C1 segment of cervical spinal cord (tissue), 14 donors: ENCODE measurements at regions not wholly inside any gene's neighbourhood (a gene's known extent, or its start where the extent isn't known, plus 50 kb on each side); places are given as distances from the start of the nearest gene placed in this dataset.
"Not testable (repeated sequence)": the region's sequence is repeated elsewhere in the genome, so short reads cannot be mapped to it uniquely, and the experiment has no call there.

Experiments
- DNase-seq, 14 donors: peaks; one replicate each; lab custom pipeline; 2025; lab: John Stamatoyannopoulos, UW

- not testable (repeated sequence) for DNase-seq
These were observed 109.7 kb upstream of the ZNG1E start for GRCh38 chr9:65566018-65566417.

DNA sequence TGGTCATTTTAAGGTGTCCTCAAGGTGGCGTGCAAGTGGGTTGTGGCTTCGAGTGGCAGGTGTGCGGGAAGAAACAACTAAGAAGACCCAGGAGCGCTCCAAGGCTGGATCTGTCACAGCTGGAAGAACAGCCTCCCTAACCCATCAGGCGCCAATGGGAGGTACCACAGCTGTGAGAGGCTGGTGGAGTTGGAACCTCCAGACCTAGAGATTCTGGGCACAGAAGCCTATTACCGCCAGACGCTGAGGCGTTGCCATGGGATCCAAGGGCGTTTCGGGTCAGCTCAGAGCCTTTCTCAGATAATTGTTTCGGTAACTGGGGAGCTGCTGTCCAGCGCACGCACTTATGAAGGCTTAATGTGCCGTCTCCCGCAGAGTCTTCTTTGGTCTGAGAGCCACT lies 156.7 kb upstream of the ZNG1E start:
- not testable (repeated sequence) for DNase-seq

GRCh38 chr9:65514465-65514864 lies 161.3 kb upstream of the ZNG1E start:
- not testable (repeated sequence) for DNase-seq

- DNase-seq, result not testable (repeated sequence)
These were observed 167.8 kb upstream of the ZNG1E start for GRCh38 chr9:65507897-65508296.

DNA sequence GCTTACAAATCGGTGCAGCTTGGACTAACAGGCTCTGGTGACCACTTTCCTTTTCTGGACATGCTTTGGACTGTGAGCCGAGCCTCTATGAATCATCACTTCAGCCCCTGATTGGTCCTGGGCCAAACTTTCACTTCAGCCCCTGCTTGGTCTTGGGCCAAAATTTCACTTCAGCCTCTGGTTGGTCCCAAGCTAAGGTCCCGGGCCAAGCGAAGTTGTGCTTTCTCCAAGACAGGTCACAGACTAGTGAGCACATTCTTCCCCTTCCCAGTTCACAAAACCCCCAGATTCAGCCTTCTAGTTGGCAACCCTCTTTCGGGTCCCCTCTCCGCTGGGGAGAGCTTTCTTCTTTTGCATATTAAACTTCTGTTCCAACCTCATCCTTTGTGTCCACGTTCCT lies 171.0 kb upstream of the ZNG1E start:
- not testable (repeated sequence) for DNase-seq

GRCh38 chr9:65503696-65504095 lies 172.0 kb upstream of the ZNG1E start:
- DNase-seq, result not testable (repeated sequence)

DNA sequence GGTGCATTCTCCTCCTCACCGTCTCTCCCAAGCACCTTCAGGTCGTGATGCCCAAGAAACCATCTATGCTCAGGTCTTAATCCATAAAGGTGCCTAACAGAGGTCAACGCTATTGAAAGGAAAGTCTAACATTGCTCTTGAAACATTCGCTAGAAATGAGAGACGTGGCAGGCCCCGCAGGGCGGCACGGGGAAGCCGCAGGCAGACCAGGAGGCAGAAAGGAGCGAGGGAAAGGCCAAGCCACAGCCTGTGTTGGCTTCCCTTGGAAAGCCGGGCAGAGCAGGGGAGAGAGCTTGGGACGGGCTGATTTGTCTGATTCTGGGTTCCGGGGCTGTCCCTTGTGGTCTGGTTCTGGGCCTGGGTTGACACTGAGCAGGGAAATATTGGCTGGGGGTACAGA lies 192.8 kb upstream of the ZNG1E start:
- not testable (repeated sequence) for DNase-seq

DNA sequence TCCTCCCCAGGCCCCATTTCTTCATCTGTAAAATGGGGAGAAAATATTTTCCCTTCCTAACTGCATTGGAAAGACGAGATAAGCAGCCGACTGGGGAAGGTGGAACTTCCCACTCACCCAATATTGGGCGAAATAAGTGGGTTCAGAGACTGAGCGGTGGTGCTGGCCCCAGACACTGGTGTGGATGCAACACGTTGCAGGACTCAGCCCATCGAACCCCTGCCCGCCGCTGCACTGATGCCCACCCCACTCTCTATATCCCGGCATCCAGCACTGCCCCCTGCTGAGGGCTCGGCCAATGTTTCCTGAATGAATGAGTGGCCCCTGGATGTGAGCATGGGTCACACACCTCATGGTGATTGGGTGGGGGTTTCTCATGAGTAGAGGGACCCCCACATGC lies 194.4 kb upstream of the ZNG1E start:
- DNase-seq, result not testable (repeated sequence)

DNA sequence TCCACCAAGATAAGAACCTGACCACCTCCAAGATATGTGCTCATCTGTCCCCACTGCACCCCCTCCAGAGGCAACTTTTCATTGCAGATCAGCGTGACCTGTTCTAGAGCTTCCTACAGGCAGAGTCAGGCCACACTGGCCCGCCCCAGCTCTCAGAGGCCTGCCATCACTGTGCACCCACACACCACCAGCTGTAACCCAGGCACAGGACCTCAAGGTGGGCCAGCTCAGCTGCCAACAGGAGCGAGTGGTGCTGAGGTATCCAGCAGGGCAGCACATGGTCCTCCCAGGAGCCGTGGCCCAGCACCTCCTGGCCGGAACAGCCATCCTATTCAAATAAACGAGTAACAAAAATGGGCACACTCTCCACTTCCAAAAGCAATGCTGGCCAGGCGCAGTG lies 189.9 kb upstream of the FOXD4L5 start:
- not testable (repeated sequence) for DNase-seq

- not testable (repeated sequence) for DNase-seq
These were observed 188.2 kb upstream of the FOXD4L5 start for GRCh38 chr9:65473059-65473822.

GRCh38 chr9:65471106-65471505 lies 186.1 kb upstream of the FOXD4L5 start:
- DNase-seq, result not testable (repeated sequence)

GRCh38 chr9:65466911-65467734 lies 182.1 kb upstream of the FOXD4L5 start:
- DNase-seq, result not testable (repeated sequence)

DNA sequence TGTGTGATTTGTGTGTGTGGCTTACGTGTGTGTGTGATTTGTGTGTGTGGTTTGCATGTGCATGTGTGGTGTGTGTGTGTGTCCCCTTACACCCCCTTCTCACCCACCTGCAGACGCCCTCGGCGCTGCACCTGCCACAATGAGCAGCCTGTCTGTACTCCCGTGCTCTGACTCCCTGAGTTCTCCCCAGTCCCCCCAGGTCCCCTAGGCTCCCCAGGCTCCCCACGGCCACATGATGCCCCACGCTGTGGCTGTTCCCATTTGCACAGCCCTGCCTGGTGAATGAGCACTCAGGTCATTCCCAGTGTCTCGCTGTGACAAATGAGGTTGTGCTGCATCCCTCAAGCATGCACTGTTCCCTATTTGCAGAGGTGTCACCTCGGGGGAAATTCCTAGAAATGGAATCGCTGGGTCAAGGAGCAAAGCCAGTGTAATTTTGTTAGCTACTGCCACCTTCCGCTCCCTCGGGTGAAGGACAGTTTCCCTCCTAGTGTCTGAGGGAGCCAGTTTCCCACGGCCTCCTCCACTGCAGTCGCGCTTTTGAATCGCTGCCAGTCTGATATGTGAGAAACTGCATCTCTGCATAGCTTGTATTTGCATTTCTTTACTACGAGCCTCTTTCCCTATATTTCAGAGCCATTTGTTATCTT lies 180.4 kb upstream of the FOXD4L5 start:
- not testable (repeated sequence) for DNase-seq

DNA sequence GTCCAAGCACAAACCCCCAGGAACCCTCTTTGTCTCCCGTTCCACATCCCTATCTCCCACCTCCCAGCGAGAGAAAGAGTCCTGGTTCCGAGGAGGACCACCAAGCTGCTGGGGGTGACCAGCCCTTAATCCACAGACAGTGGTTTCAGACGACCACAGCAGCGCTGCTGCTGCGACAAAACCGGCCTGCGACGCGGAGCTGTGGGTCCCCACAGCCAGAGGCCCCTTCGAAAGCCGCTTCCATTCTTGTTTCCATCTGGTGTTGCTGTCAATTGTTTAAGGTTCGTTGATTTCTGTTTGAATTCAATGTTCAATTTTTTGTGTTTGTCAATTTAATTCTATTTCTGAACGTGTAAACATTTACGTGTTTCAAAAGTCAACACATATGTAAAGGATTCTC lies 177.5 kb upstream of the FOXD4L5 start:
- not testable (repeated sequence) for DNase-seq

GRCh38 chr9:65459756-65460320 lies 174.8 kb upstream of the FOXD4L5 start:
- no peak for DNase-seq

GRCh38 chr9:65458992-65459391 lies 174.0 kb upstream of the FOXD4L5 start:
- DNase-seq, result no peak

GRCh38 chr9:65458465-65458864 lies 173.5 kb upstream of the FOXD4L5 start:
- DNase-seq, result no peak

GRCh38 chr9:65456991-65457390 lies 172.0 kb upstream of the FOXD4L5 start:
- DNase-seq, result not testable (repeated sequence)

- DNase-seq, result not testable (repeated sequence)
These were observed 171.0 kb upstream of the FOXD4L5 start for GRCh38 chr9:65455751-65456647.

DNA sequence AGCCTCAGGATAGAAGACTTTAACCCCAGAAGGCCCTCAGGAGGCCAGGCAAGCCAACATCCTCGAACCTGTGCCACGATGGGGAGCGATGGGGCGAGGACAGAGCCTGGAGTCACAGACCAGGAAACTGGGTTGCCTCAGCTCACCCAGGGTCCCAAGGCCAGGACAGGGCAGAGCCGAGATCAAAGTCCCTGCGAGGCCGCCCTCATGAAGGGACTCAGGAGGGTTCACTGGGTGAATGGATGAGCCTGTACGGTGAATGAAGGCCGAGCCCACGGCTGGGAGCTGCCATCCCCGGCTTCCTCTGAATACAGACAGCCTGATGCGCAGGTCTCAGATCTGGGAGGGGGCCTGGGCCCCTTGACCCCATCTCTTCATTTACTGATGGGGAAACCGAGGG lies 170.1 kb upstream of the FOXD4L5 start:
- DNase-seq, result not testable (repeated sequence)

GRCh38 chr9:65454666-65455065 lies 169.7 kb upstream of the FOXD4L5 start:
- DNase-seq, result not testable (repeated sequence)
